WTC11 (cell line): ENCODE measurements at regions not wholly inside any gene's neighbourhood (a gene's known extent, or its start where the extent isn't known, plus 50 kb on each side); places are given as distances from the start of the nearest gene placed in this dataset.

ENCODE experiments used
- CBFB ChIP-seq: sonication (generic); formaldehyde crosslinking; IDR thresholded peaks from 2 replicates; pipeline ENCODE4 v1.8.1; 2022; ENCODE audit warnings: mild to moderate bottlenecking, low read depth, missing genetic modification reagents
- CTCF ChIP-seq: fragments of 200-600 bp; IDR thresholded peaks from 2 replicates; pipeline ENCODE4 v1.8.0; 2022; ENCODE audit warnings: antibody characterized with exemption
- TEAD1 ChIP-seq: sonication (generic); formaldehyde crosslinking; IDR thresholded peaks from 2 replicates; pipeline ENCODE4 v1.8.0; 2022; ENCODE audit warnings: mild to moderate bottlenecking, missing genetic modification reagents
- ZNF138 ChIP-seq: sonication (generic); formaldehyde crosslinking; conservative IDR thresholded peaks from 2 replicates; pipeline ENCODE4 v1.8.1; 2022; ENCODE audit warnings: mild to moderate bottlenecking, moderate library complexity, missing genetic modification reagents

GRCh38 chr1:209434631-209435217 is 148.8 kb upstream of the CAMK1G start:
- TF ChIP-seq TEAD1: no peak
- no peak for TF ChIP-seq CBFB (CRISPR knock-in tag)
- TF ChIP-seq CTCF: no peak
- TF ChIP-seq ZNF138 (CRISPR knock-in tag): no peak
